PC-9 (cell line): ENCODE measurements at regions not wholly inside any gene's neighbourhood (a gene's known extent, or its start where the extent isn't known, plus 50 kb on each side); places are given as distances from the start of the nearest gene placed in this dataset.
"Not testable (repeated sequence)": the region's sequence is repeated elsewhere in the genome, so short reads cannot be mapped to it uniquely, and the experiment has no call there.

Source experiments
- CTCF ChIP-seq: fragments of 200-600 bp; sonication (generic); conservative IDR thresholded peaks from 2 replicates; pipeline ENCODE4 v1.6.1; 2017; ENCODE audit warnings: mixed run types, antibody characterized with exemption, mild to moderate bottlenecking, moderate library complexity
- EZH2 ChIP-seq: fragments of 200-600 bp; sonication (generic); IDR thresholded peaks from 2 replicates; pipeline ENCODE4 v1.8.0; 2017; ENCODE audit warnings: antibody characterized with exemption, low read depth

DNA sequence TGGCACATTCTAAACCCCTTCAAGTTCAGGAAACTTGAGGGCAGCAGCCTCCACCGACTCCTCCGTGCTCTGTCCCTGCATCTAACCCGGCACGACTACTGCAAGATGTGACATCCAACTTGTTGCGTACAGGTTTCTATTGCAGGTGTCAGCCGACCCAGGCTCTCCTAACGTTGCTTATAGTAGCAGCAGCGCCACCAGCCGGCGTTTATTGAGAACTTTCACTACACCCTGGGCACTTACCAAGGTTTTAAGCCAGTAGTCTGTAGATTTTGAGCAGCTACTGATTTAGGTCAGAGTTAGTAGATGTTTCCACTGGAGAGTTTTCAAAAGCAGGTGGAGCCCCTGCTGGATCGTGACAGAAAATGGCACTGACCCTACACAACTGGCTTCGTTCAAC is 162.2 kb upstream of the PRKX start:
- TF ChIP-seq CTCF, EZH2: not testable (repeated sequence)
